ENCODE measurements at regions not wholly inside any gene's neighbourhood (a gene's known extent, or its start where the extent isn't known, plus 50 kb on each side); places are given as distances from the start of the nearest gene placed in this dataset.
A peak's percentile ranks its signal among the peaks of the same experiment; 100 is the strongest.

- no peaks in the 10 kb centered on the region for H3K36me3 ChIP-seq (ENCODE audit: low read length)
- no peak overlapping the region for H3K9ac ChIP-seq (ENCODE audit: low read length)
- 0 out of 2 replicates have a peak, but pooled peaks cover 6% of the 10 kb centered on the region for H3K9me3 ChIP-seq (ENCODE audit: insufficient read depth, low read length)
- H2AFZ ChIP-seq (ENCODE audit: low read depth, low read length, severe bottlenecking) = peak overlapping the region; percentile 89
- no peaks in the 10 kb centered on the region for H3K79me2 ChIP-seq (ENCODE audit: insufficient read depth, low read length)
- H3F3A ChIP-seq (ENCODE audit: insufficient read depth) = no peaks in the 10 kb centered on the region
- no peak overlapping the region for H3K4me2 ChIP-seq (ENCODE audit: low read depth, low read length, poor library complexity, severe bottlenecking)
- H3K4me3 ChIP-seq (ENCODE audit: insufficient read depth, low read length, poor library complexity, severe bottlenecking) = no peak overlapping the region
- no peaks in the 10 kb centered on the region for H4K20me1 ChIP-seq (ENCODE audit: low read depth, low read length)
- no peaks in the 10 kb centered on the region for H3K9me2 ChIP-seq (replicated peaks; ENCODE audit: insufficient read depth, low read length)
- no peaks in the 10 kb centered on the region for H3K27me3 ChIP-seq (ENCODE audit: low read length)
- H3K27ac ChIP-seq (ENCODE audit: low read depth, low read length) = no peak overlapping the region
- TF ChIP-seq CTCF (IDR thresholded peaks at IDR 0.05; ENCODE audit: insufficient read depth, low read length, poor library complexity, severe bottlenecking) (no peak), EZH2phosphoT487 (conservative IDR thresholded peaks at IDR 0.05; ENCODE audit: low read length) (no peak)
Measured at GRCh38 chr13:63541336-63541735, 2125.7 kb upstream of the PCDH20 start.

DNA sequence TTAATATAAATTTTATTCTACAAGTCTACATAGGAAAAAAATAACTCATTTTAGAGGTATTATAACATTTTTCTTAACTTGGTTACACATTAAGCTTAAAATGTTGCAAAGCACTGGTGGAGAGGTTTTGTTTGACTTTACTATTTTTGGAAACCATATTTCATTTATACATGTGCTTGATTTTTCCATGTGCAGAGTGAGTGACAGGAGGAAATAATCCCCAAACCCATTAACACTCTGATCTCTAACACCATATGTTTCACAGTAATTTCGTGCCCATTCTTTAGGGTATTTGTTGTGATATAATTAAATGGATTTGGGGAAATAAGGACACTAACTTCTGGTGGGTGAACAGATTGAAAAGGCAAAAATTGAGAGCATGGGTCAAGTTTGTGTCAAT is 2124.4 kb upstream of the PCDH20 start:
- Histone ChIP-seq H3K27me3 (ENCODE audit: low read length) (no peaks in the 10 kb centered on the region), H3K36me3 (ENCODE audit: low read length) (no peaks in the 10 kb centered on the region), H3K9me2 (replicated peaks; ENCODE audit: insufficient read depth, low read length) (no peaks in the 10 kb centered on the region), H3K4me2 (ENCODE audit: low read depth, low read length, poor library complexity, severe bottlenecking) (no peak overlapping the region), H3K9ac (ENCODE audit: low read length) (no peak overlapping the region), H3K79me2 (ENCODE audit: insufficient read depth, low read length) (no peaks in the 10 kb centered on the region), H2AFZ (ENCODE audit: low read depth, low read length, severe bottlenecking) (no peak overlapping the region), H4K20me1 (ENCODE audit: low read depth, low read length) (no peaks in the 10 kb centered on the region), H3F3A (ENCODE audit: insufficient read depth) (no peaks in the 10 kb centered on the region), H3K27ac (ENCODE audit: low read depth, low read length) (no peak overlapping the region), H3K9me3 (ENCODE audit: insufficient read depth, low read length) (0 out of 2 replicates have a peak, but pooled peaks cover 6% of the 10 kb centered on the region), H3K4me3 (ENCODE audit: insufficient read depth, low read length, poor library complexity, severe bottlenecking) (no peak overlapping the region)
- TF ChIP-seq CTCF (IDR thresholded peaks at IDR 0.05; ENCODE audit: insufficient read depth, low read length, poor library complexity, severe bottlenecking) (no peak), EZH2phosphoT487 (conservative IDR thresholded peaks at IDR 0.05; ENCODE audit: low read length) (no peak)

DNA sequence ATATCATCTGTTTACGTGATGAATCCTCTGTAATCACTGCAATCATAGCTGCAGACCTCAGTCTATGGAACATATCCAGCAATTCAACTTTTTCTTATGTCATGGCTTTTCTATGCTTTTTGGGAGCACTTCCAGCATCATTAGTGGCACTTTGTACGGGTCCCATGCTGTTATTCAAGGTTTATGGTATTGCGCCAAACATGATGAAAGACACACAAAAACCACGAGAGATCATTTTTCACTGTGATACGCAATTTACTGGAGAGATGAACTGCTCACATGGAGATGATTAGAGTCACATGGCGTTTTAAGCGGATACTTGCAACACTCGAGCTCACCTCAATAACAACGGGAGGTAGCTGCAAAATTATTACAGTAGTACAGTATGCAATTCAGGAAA is 2101.7 kb upstream of the PCDH20 start:
- no peaks in the 10 kb centered on the region for H3K9me2 ChIP-seq (replicated peaks; ENCODE audit: insufficient read depth, low read length)
- no peaks in the 10 kb centered on the region for H3F3A ChIP-seq (ENCODE audit: insufficient read depth)
- no peak overlapping the region for H3K4me2 ChIP-seq (ENCODE audit: low read depth, low read length, poor library complexity, severe bottlenecking)
- H3K27me3 ChIP-seq (ENCODE audit: low read length) = no peaks in the 10 kb centered on the region
- H2AFZ ChIP-seq (ENCODE audit: low read depth, low read length, severe bottlenecking) = no peak overlapping the region
- H3K4me3 ChIP-seq (ENCODE audit: insufficient read depth, low read length, poor library complexity, severe bottlenecking) = no peak overlapping the region
- no peaks in the 10 kb centered on the region for H4K20me1 ChIP-seq (ENCODE audit: low read depth, low read length)
- no peak overlapping the region for H3K9ac ChIP-seq (ENCODE audit: low read length)
- no peaks in the 10 kb centered on the region for H3K79me2 ChIP-seq (ENCODE audit: insufficient read depth, low read length)
- no peak for TF ChIP-seq EZH2phosphoT487 (conservative IDR thresholded peaks at IDR 0.05; ENCODE audit: low read length)
- no peak for TF ChIP-seq CTCF (IDR thresholded peaks at IDR 0.05; ENCODE audit: insufficient read depth, low read length, poor library complexity, severe bottlenecking)
- H3K9me3 ChIP-seq (ENCODE audit: insufficient read depth, low read length) = no peaks in the 10 kb centered on the region
- H3K27ac ChIP-seq (ENCODE audit: low read depth, low read length) = no peak overlapping the region
- H3K36me3 ChIP-seq (ENCODE audit: low read length) = no peaks in the 10 kb centered on the region

Data from SU-DHL-6 (cell line).